WTC11 (cell line): ENCODE measurements at regions not wholly inside any gene's neighbourhood (a gene's known extent, or its start where the extent isn't known, plus 50 kb on each side); places are given as distances from the start of the nearest gene placed in this dataset.

Experiments
- ATAC-seq: fragments of 200-7000 bp; cut with Tn5 transposase; 2 replicates; pipeline ENCODE4 v1.10.0; 2021; ENCODE audit warnings: mild to moderate bottlenecking, moderate library complexity
- CTCF ChIA-PET: fragments of 300-600 bp; sonication (Branson Sonifier 250); formaldehyde crosslinking; loops from one replicate; lab custom pipeline; 2021; ENCODE audit warnings: antibody characterized with exemption; lab: Charles Lee
- POLR2A ChIA-PET: fragments of 350-600 bp; sonication (Branson Sonifier 250); formaldehyde crosslinking; loops from one replicate; lab custom pipeline; 2021; ENCODE audit warnings: antibody characterized with exemption; lab: Charles Lee
- DNase-seq: peaks from one replicate; pipeline ENCODE4 v3.0.0; 2021; ENCODE audit warnings: low spot score
- H3K27ac Mint-ChIP-seq: 2 replicates; pipeline ENCODE4 v1.8.0; 2021; ENCODE audit warnings: mixed read lengths
- H3K27me3 Mint-ChIP-seq: 2 replicates; pipeline ENCODE4 v1.8.0; 2021; ENCODE audit warnings: low read depth, mild to moderate bottlenecking, moderate library complexity, mixed read lengths
- H3K36me3 Mint-ChIP-seq: 2 replicates; pipeline ENCODE4 v1.8.0; 2021; ENCODE audit warnings: mixed read lengths
- H3K4me1 Mint-ChIP-seq: 2 replicates; pipeline ENCODE4 v1.8.0; 2022; ENCODE audit warnings: mixed read lengths
- H3K4me3 Mint-ChIP-seq: 2 replicates; pipeline ENCODE4 v1.8.0; 2021; ENCODE audit warnings: mild to moderate bottlenecking, moderate library complexity, mixed read lengths
- H3K9me3 Mint-ChIP-seq: 2 replicates; pipeline ENCODE4 v1.8.0; 2021; ENCODE audit warnings: mixed read lengths
- CREM ChIP-seq: sonication (generic); formaldehyde crosslinking; IDR thresholded peaks from 2 replicates; pipeline ENCODE4 v1.8.1; 2022; ENCODE audit warnings: mild to moderate bottlenecking, missing genetic modification reagents, moderate library complexity
- ELF4 ChIP-seq: sonication (generic); formaldehyde crosslinking; IDR thresholded peaks from 2 replicates; pipeline ENCODE4 v1.8.1; 2022; ENCODE audit warnings: low read depth, mild to moderate bottlenecking, moderate library complexity, missing genetic modification reagents
- ESRRA ChIP-seq: sonication (generic); formaldehyde crosslinking; IDR thresholded peaks from 2 replicates; pipeline ENCODE4 v1.8.1; 2022; ENCODE audit warnings: mild to moderate bottlenecking, missing genetic modification reagents, borderline replicate concordance
- MYBL2 ChIP-seq: sonication (generic); formaldehyde crosslinking; IDR thresholded peaks from 2 replicates; pipeline ENCODE4 v1.8.1; 2023; ENCODE audit warnings: mild to moderate bottlenecking, moderate library complexity, missing genetic modification reagents
- NFYB ChIP-seq: sonication (generic); formaldehyde crosslinking; conservative IDR thresholded peaks from 2 replicates; pipeline ENCODE4 v1.8.0; 2022; ENCODE audit warnings: low read depth, missing genetic modification reagents
- PRDM15 ChIP-seq: sonication (generic); formaldehyde crosslinking; IDR thresholded peaks from 2 replicates; pipeline ENCODE4 v1.8.0; 2022; ENCODE audit warnings: missing genetic modification reagents
- SMAD3 ChIP-seq: sonication (generic); formaldehyde crosslinking; IDR thresholded peaks from 2 replicates; pipeline ENCODE4 v1.8.0; 2022; ENCODE audit warnings: missing genetic modification reagents, mild to moderate bottlenecking, borderline replicate concordance
- ZNF121 ChIP-seq: sonication (generic); formaldehyde crosslinking; IDR thresholded peaks from 2 replicates; pipeline ENCODE4 v1.8.0; 2023; ENCODE audit warnings: missing genetic modification reagents
- ZNF138 ChIP-seq: sonication (generic); formaldehyde crosslinking; conservative IDR thresholded peaks from 2 replicates; pipeline ENCODE4 v1.8.1; 2022; ENCODE audit warnings: mild to moderate bottlenecking, moderate library complexity, missing genetic modification reagents
- ZNF232 ChIP-seq: sonication (generic); formaldehyde crosslinking; IDR thresholded peaks from 2 replicates; pipeline ENCODE4 v1.8.0; 2022; ENCODE audit warnings: mild to moderate bottlenecking, missing genetic modification reagents
- ZNF263 ChIP-seq: sonication (generic); formaldehyde crosslinking; IDR thresholded peaks from 2 replicates; pipeline ENCODE4 v1.8.1; 2022; ENCODE audit warnings: low read depth, mild to moderate bottlenecking, moderate library complexity, missing genetic modification reagents
- ZNF281 ChIP-seq: sonication (generic); formaldehyde crosslinking; IDR thresholded peaks from 2 replicates; pipeline ENCODE4 v1.8.0; 2023; ENCODE audit warnings: mild to moderate bottlenecking, missing genetic modification reagents
- TF ChIP-seq, protein P1 (sequence below): fragments of 250-450 bp; sonication (Bioruptor Pico); IDR thresholded peaks from 2 replicates; pipeline ENCODE4 v1.9.0; 2021; ENCODE audit warnings: moderate library complexity, mild to moderate bottlenecking, inconsistent platforms, borderline replicate concordance
- TF ChIP-seq, protein P2 (sequence below): sonication (generic); formaldehyde crosslinking; IDR thresholded peaks from 2 replicates; pipeline ENCODE4 v1.8.0; 2023; ENCODE audit warnings: missing genetic modification reagents, mild to moderate bottlenecking, borderline replicate concordance

DNA sequence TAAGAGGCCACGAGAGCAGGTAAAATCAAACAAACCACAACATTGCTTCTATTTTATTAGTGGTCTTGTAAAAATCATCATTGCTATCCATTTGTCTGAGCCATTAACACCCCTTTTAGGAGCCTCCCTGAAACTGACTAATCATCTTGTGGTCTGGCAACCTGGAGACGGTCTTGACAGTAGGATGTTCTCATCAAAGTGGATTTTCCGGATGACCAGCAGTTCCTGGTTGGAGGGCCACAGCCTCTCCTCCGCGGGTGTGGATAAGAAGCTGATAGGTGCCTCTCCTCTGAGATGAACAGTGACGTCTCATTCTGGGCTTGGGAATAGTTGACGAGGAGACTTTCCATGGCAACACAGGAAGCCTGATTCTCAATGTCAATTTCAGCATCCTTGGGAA lies 490.7 kb downstream of the TYW1 start:
- Mint-ChIP-seq H3K27ac (no peak overlapping the region), H3K36me3 (peaks cover 2% of the 10 kb centered on the region; the same call in 1 of the 2 replicates)
- CTCF ChIA-PET = interaction anchor here (2.4 to 4.1 kb wide), 2 partner anchors 109 to 138 kb away, joined by 12 to 52 read pairs; no protein-coding TSS in a partner anchor

DNA sequence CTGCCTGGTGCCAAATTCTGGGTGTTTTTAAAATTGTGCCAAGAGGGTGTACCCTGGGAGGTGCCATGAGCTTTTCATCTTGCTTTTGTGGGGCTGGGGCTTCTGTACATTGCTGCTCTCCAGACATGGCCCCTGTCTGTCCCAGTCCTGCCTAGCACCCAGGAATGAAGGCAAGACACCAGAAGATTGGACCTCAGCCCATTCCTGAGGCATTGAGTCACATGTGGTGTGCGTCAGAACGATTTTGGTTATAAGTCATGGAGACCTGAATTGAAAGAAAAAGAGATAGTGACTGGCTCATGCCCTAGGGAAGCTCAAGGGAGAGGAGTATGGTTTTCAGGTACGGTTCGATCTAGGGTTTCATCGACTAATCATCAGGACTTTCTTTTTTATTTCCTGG lies 493.2 kb downstream of the TYW1 start:
- peaks cover 6% of the 10 kb centered on the region for H3K4me1 Mint-ChIP-seq
- peaks cover 2% of the 10 kb centered on the region; the same call in 1 of the 2 replicates for H3K36me3 Mint-ChIP-seq
- POLR2A ChIA-PET = no interaction called here
- ATAC-seq = no peak
- CTCF ChIA-PET = no interaction called here
- no peak for DNase-seq
- H3K27me3 Mint-ChIP-seq = peaks cover 4% of the 10 kb centered on the region
- no peak for TF ChIP-seq ZNF232
- TF ChIP-seq PRDM15 = no peak
- TF ChIP-seq ZNF121 (CRISPR knock-in tag) = no peak
- TF ChIP-seq ZNF263 (CRISPR knock-in tag) = no peak
- TF ChIP-seq, protein P1, sequence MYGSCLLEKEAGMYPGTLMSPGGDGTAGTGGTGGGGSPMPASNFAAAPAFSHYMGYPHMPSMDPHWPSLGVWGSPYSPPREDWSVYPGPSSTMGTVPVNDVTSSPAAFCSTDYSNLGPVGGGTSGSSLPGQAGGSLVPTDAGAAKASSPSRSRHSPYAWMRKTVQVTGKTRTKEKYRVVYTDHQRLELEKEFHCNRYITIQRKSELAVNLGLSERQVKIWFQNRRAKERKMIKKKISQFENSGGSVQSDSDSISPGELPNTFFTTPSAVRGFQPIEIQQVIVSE = no peak
- H3K27ac Mint-ChIP-seq = no peak overlapping the region
- H3K4me3 Mint-ChIP-seq = no peak overlapping the region
- peaks cover 20% of the 10 kb centered on the region for H3K9me3 Mint-ChIP-seq

More for the DNA sequence above, 490.7 kb downstream of the TYW1 start:
- Mint-ChIP-seq H3K4me3 (no peak overlapping the region), H3K27me3 (peaks cover 10% of the 10 kb centered on the region), H3K4me1 (peaks cover 17% of the 10 kb centered on the region), H3K9me3 (peaks cover 28% of the 10 kb centered on the region)
- DNase-seq (no peak), ATAC-seq (no peak)
- POLR2A ChIA-PET = no interaction called here
- TF ChIP-seq ZNF138 = no peak
- no peak for TF ChIP-seq SMAD3 (CRISPR knock-in tag)
- TF ChIP-seq CREM (CRISPR knock-in tag) = no peak
- no peak for TF ChIP-seq ESRRA (CRISPR knock-in tag)
- TF ChIP-seq, protein P2, sequence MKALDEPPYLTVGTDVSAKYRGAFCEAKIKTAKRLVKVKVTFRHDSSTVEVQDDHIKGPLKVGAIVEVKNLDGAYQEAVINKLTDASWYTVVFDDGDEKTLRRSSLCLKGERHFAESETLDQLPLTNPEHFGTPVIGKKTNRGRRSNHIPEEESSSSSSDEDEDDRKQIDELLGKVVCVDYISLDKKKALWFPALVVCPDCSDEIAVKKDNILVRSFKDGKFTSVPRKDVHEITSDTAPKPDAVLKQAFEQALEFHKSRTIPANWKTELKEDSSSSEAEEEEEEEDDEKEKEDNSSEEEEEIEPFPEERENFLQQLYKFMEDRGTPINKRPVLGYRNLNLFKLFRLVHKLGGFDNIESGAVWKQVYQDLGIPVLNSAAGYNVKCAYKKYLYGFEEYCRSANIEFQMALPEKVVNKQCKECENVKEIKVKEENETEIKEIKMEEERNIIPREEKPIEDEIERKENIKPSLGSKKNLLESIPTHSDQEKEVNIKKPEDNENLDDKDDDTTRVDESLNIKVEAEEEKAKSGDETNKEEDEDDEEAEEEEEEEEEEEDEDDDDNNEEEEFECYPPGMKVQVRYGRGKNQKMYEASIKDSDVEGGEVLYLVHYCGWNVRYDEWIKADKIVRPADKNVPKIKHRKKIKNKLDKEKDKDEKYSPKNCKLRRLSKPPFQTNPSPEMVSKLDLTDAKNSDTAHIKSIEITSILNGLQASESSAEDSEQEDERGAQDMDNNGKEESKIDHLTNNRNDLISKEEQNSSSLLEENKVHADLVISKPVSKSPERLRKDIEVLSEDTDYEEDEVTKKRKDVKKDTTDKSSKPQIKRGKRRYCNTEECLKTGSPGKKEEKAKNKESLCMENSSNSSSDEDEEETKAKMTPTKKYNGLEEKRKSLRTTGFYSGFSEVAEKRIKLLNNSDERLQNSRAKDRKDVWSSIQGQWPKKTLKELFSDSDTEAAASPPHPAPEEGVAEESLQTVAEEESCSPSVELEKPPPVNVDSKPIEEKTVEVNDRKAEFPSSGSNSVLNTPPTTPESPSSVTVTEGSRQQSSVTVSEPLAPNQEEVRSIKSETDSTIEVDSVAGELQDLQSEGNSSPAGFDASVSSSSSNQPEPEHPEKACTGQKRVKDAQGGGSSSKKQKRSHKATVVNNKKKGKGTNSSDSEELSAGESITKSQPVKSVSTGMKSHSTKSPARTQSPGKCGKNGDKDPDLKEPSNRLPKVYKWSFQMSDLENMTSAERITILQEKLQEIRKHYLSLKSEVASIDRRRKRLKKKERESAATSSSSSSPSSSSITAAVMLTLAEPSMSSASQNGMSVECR (CRISPR knock-in tag) = no peak

GRCh38 chr7:67493366-67493765 lies 496.7 kb downstream of the TYW1 start:
- peaks cover 27% of the 10 kb centered on the region for H3K9me3 Mint-ChIP-seq
- ChIA-PET CTCF (interaction anchor here (0.6 kb wide), 1 partner anchor 612 kb away, joined by 3 read pairs; no protein-coding TSS in a partner anchor), POLR2A (interaction anchor here (0.6 kb wide), 1 partner anchor 1884 kb away, joined by 3 read pairs; no protein-coding TSS in a partner anchor)
- peaks cover 2% of the 10 kb centered on the region; the same call in 1 of the 2 replicates for H3K36me3 Mint-ChIP-seq
- H3K27me3 Mint-ChIP-seq = no peaks in the 10 kb centered on the region
- ATAC-seq (no peak), DNase-seq (no peak)
- no peak for TF ChIP-seq ZNF281 (CRISPR knock-in tag)
- TF ChIP-seq NFYB = no peak
- TF ChIP-seq MYBL2 (CRISPR knock-in tag) = no peak
- no peak for TF ChIP-seq ZNF263 (CRISPR knock-in tag)
- no peak for TF ChIP-seq ELF4 (CRISPR knock-in tag)
- H3K4me3 Mint-ChIP-seq = no peak overlapping the region
- H3K4me1 Mint-ChIP-seq = no peaks in the 10 kb centered on the region
- H3K27ac Mint-ChIP-seq = no peak overlapping the region
